BE2C (cell line): ENCODE measurements at regions not wholly inside any gene's neighbourhood (a gene's known extent, or its start where the extent isn't known, plus 50 kb on each side); places are given as distances from the start of the nearest gene placed in this dataset.

ENCODE experiments used
- DNase-seq: peaks from one replicate; pipeline ENCODE4 v3.0.0-alpha.2; 2020
- H3K27me3 ChIP-seq: fragments of 250-450 bp; sonication (Bioruptor Pico); 2 replicates; pipeline ENCODE4 v1.5.1; 2020; ENCODE audit warnings: mild to moderate bottlenecking
- H3K36me3 ChIP-seq: fragments of 250-450 bp; sonication (Bioruptor Pico); 2 replicates; pipeline ENCODE4 v1.5.1; 2020; ENCODE audit warnings: mild to moderate bottlenecking
- H3K4me1 ChIP-seq: fragments of 250-450 bp; sonication (Bioruptor Pico); 2 replicates; pipeline ENCODE4 v1.5.1; 2020
- H3K4me3 ChIP-seq: 2 replicates; pipeline ENCODE4 v1.5.1; 2011; ENCODE audit warnings: low read depth, low read length
- H3K9me3 ChIP-seq: fragments of 250-450 bp; sonication (Bioruptor Pico); 2 replicates; pipeline ENCODE4 v1.5.1; 2020
- TF ChIP-seq, protein P1 (sequence below): IDR thresholded peaks from 2 replicates; pipeline ENCODE4 v1.5.1; 2012; ENCODE audit warnings: mild to moderate bottlenecking, low read depth, low read length

DNA sequence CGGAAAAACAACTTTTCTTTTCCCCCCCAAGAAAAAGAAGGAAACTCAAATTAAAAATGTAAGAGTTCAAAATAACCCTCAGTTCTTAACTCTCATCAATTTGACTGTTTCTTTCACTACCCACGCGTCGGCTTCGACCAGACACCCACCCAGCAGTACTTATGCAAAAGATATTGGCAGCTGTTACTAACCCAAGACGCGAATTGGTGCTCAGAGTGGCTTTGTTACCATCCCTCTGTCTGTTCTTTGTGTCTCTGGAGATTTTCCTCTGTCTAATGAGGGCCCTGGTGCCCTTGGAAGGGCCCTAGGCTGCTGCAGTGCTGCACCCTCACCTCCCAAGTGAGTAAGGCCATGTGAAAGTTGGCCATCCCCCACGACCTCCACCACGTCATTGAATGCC, 180.5 kb upstream of the NECTIN1 start:
- Histone ChIP-seq H3K4me3 (no peak overlapping the region), H3K27me3 (no peaks in the 10 kb centered on the region), H3K4me1 (peaks cover 35% of the 10 kb centered on the region), H3K9me3 (no peaks in the 10 kb centered on the region), H3K36me3 (no peaks in the 10 kb centered on the region)
- TF ChIP-seq, protein P1, sequence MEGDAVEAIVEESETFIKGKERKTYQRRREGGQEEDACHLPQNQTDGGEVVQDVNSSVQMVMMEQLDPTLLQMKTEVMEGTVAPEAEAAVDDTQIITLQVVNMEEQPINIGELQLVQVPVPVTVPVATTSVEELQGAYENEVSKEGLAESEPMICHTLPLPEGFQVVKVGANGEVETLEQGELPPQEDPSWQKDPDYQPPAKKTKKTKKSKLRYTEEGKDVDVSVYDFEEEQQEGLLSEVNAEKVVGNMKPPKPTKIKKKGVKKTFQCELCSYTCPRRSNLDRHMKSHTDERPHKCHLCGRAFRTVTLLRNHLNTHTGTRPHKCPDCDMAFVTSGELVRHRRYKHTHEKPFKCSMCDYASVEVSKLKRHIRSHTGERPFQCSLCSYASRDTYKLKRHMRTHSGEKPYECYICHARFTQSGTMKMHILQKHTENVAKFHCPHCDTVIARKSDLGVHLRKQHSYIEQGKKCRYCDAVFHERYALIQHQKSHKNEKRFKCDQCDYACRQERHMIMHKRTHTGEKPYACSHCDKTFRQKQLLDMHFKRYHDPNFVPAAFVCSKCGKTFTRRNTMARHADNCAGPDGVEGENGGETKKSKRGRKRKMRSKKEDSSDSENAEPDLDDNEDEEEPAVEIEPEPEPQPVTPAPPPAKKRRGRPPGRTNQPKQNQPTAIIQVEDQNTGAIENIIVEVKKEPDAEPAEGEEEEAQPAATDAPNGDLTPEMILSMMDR = no peak
- DNase-seq = no peak

DNA sequence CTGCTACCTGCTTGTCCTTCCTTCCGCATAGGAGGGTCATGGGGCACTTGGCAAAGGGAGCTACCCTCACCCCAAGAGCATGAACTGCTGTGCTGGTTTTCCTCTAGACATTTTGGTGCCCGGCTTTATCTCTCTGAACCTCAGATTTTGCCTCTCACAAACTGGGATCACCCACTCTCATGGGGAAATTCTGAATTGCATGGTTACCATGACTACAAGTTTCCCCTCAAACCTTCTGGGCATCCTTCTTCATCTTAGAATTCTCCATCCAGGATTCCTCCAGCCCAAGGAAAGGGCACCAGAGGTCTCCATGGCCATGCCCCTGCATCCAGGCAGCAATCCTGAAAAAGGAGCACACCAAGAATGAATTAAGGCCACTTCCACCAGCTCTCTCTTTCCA, 180.1 kb upstream of the NECTIN1 start:
- Histone ChIP-seq H3K4me3 (no peak overlapping the region), H3K4me1 (peaks cover 35% of the 10 kb centered on the region), H3K27me3 (no peaks in the 10 kb centered on the region), H3K9me3 (no peaks in the 10 kb centered on the region), H3K36me3 (no peaks in the 10 kb centered on the region)
- DNase-seq = no peak
- TF ChIP-seq, protein P1 = no peak

DNA sequence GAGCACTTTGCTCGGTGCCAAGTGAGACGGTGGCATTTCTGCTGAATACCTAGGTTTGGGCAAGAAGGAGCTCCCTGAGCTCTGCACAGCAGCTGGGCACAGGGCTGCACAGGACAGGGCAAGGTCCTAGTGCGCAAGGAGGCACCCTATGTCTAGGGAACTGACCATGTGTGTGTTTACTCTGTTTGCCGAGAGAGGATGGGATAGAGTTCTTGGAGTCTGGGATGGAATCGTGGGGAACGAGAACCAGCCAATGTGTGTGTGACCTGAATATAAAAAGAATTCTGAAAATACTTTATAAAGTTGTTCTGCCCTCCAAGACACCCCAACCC, 179.5 kb upstream of the NECTIN1 start:
- Histone ChIP-seq H3K9me3 (no peaks in the 10 kb centered on the region), H3K4me1 (peaks cover 39% of the 10 kb centered on the region), H3K4me3 (peak overlapping the region; percentile 27; the same call in 1 of the 2 replicates), H3K36me3 (no peaks in the 10 kb centered on the region), H3K27me3 (no peaks in the 10 kb centered on the region)
- no peak for DNase-seq
- TF ChIP-seq, protein P1 = no peak

DNA sequence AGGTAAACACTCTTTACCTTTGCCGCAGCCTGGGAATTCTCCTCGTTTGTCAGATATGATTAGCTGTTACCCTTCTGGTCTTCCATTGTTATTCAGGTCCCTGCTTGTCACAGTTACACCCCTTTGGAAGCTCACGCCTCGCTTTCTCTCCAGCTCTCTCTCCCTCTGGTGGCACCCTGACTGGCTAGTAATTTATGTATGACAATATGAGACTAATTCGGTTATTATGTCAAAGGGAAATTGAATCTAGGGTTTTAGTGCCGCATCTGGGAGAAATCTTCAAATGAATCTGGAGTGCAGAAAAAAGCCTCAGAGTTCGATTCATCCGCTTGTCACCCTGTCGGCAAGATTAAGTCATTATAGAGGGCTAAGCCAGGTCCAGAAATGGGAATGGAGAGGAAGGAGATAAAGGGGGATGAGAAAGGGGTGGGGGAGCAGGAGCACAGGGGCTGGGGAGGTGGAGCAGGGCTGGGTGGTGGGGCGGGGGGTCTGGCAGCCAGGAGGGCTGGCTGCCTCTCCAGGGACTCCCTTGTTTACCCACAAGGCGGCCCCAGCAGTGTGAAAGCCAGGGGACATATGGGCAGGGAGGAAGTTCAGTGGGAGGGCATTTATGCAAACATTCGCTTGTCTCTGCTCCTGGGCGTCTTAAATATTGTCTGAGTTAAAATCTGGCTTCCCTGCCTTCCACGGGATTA, 179.0 kb upstream of the NECTIN1 start:
- TF ChIP-seq, protein P1 = peak; percentile 44
- no peaks in the 10 kb centered on the region for H3K27me3 ChIP-seq
- peak; percentile 93 for DNase-seq
- peaks cover 41% of the 10 kb centered on the region for H3K4me1 ChIP-seq
- peak overlapping the region; percentile 27 for H3K4me3 ChIP-seq
- no peaks in the 10 kb centered on the region for H3K9me3 ChIP-seq
- H3K36me3 ChIP-seq = no peaks in the 10 kb centered on the region

DNA sequence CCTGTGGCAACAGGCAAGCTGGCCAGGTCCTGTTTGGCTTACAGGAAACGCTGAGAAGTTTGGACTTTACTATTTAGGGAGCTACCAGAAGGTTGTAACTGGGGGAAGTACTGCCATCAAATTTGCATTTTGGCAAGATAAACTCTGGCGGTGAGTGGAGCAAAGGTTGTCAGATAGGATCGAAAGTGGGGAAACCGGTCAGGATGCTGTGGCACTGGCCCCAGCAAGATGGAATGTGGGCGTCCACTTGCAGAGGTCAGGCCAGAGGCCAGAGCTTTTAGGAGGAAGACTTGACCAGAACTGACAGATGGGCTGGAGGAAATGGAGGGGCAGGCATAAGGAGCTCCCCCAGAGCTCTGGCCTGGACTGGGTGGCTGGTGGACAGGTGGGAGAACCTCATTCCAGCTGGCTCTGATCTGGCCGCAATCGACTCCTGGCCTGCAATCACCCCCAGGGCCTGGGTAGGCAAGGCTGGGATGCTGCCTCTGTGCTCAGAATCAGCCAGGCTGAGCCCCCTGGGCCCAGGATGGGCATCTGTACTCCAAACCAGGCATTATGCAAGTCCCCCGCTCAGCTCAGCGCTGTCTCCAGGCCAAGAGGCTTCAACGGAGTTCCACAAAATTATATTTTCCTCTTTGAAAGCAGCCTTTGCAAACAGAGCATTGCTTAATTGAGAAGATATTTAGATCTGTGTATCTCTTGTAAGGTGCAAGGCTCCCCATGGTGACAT, 178.3 kb upstream of the NECTIN1 start:
- no peaks in the 10 kb centered on the region for H3K9me3 ChIP-seq
- peak overlapping the region; percentile 13; the same call in 1 of the 2 replicates for H3K4me3 ChIP-seq
- H3K4me1 ChIP-seq = peaks cover 41% of the 10 kb centered on the region
- H3K36me3 ChIP-seq = no peaks in the 10 kb centered on the region
- peak; percentile 85 for DNase-seq
- no peaks in the 10 kb centered on the region for H3K27me3 ChIP-seq
- TF ChIP-seq, protein P1 = no peak; the same call in 1 of the 2 replicates

DNA sequence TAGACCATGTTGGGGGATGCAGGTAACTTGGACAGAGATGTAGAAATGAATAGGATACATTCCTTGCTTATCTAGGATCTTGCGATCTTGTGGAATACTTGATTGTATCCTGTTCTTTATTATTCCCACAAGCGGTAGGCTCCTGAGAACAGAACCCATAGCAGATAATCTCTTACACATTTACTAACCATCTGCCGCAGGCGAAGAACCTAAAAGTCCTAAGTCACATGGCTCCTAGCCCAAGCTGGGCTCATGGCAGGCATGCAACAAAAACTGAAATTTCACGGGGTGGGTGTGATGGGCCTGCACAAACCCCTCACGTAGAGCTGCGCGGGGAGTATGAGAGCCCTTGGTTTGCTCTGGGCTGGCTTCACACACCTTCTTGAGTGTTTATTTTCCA, 177.4 kb upstream of the NECTIN1 start:
- H3K9me3 ChIP-seq = no peaks in the 10 kb centered on the region
- DNase-seq = no peak
- TF ChIP-seq, protein P1 = no peak
- no peak overlapping the region for H3K4me3 ChIP-seq
- no peaks in the 10 kb centered on the region for H3K27me3 ChIP-seq
- peaks cover 41% of the 10 kb centered on the region for H3K4me1 ChIP-seq
- no peaks in the 10 kb centered on the region for H3K36me3 ChIP-seq
